Raji (cell line): ENCODE measurements at regions not wholly inside any gene's neighbourhood (a gene's known extent, or its start where the extent isn't known, plus 50 kb on each side); places are given as distances from the start of the nearest gene placed in this dataset.

Experiments used
- POLR2A ChIP-seq: IDR thresholded peaks from 2 replicates; pipeline ENCODE4 v1.6.1; 2011; ENCODE audit warnings: low read depth, low read length, control low read depth; ENCODE audit not compliant: insufficient read depth

DNA sequence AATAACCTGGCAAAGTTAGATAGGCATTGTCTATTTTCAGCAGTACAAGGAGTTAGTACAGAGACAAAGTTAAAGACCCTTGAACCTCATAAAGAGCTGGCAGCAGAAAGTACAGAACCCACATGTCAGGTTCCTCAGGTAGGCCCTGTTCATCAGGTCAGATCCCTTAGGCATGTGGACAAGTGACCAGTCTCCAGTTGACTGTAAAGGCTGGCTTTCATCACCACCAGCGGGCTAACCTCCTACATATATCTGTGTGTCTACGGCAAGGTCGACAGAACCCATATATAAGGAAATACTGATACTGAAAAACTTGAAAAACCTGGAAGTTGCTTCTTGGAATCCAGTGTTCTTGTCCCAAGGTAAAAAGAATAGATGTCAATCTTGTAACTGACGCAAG is 223.1 kb upstream of the SGK1 start:
- TF ChIP-seq POLR2A = no peak

DNA sequence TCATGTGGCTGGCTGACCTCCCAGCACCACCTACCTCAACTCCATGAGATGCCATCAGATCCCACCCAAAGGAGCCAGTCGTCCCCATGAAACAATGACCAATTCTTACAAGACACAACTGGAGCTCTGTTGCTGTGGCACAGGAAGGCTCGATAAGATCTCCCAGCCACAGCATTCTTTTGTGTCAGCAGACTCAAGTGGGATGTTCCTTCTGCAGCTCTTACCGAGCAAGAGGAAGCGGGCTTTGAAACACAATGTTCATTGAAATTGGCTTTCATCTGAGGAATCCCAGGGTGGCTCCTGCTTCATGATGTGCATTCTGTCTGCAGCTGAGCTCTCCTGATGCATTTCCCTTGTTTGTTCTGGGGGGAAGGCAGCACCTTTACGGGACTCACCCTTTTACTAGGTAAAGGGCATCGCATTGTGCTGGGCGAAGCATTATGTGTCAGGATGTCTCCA is 222.0 kb upstream of the SGK1 start:
- no peak for TF ChIP-seq POLR2A

DNA sequence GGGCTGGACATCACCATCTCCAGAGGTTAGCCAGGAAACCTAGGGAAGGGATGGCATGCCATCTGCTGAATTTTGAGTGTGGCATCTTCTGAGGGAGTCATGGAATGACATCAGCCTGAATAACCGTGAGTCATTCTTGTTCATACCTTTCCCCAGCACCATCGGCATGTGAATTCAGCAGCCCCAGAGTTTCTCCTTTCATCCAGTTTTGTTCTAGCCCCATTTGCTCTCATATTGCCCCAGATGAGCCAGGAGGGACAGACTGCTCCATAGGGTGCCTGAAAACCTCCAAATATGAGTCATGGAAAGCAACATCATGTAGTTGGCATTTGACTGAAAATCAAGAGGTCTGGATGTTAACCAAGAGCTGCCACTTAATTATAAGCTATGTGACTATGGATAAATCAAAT is 219.2 kb upstream of the SGK1 start:
- TF ChIP-seq POLR2A = no peak

DNA sequence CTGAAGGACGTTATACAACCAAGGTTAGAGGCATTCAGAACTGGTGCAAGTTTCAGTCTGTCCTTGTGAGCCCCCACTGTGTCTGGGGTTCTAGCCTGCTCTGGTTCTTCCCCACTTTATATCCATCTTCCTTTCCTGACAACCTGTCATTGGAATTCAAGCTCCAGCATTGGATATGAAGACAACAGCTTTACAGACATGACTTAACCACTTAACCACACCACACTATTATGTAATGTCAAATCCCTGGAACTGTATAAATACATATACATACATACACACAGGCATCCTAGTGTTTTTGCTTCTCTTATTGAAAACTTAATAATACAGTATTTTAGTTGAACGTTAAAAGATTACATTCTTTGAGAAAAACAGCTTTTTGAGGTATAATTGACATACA is 217.9 kb upstream of the SGK1 start:
- TF ChIP-seq POLR2A = no peak

DNA sequence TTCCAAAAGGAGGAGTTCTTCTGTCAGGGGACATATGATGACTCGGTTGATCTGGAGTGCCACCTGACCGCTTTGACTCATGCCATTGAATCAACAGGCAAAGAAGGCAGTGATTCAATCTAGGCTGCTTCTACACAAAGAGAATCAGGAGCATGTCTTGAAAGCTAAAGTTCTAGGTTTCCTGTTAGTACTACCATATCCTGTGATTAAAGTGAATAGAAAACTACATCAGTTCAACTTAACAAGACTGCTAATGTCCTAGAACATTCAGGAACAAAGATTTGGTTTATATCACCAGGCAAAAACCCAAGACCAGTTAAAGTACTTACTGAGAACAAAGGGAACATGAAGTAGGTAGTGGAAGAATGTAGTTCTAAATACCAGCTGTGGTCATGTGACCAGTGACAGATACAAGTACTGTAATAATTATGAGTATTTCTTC is 216.8 kb upstream of the SGK1 start:
- no peak for TF ChIP-seq POLR2A

DNA sequence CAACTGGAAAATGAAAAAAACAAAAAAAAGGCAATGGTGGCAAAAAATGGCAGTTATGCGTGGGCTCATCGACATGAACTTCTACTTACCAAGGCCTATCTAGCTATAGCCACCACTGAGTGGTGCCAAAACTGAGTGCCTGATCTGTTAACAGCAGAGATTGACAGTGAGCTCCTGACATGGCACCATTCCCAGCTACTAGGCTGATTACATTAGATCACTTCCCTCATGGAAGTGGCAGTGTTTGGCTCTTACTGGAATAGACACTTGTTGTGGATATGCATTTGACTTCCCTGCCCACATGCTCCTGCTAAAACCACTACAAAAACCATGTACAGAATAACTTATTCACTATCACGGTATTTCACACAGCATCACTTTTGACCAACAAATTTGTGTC is 216.1 kb upstream of the SGK1 start:
- no peak for TF ChIP-seq POLR2A

DNA sequence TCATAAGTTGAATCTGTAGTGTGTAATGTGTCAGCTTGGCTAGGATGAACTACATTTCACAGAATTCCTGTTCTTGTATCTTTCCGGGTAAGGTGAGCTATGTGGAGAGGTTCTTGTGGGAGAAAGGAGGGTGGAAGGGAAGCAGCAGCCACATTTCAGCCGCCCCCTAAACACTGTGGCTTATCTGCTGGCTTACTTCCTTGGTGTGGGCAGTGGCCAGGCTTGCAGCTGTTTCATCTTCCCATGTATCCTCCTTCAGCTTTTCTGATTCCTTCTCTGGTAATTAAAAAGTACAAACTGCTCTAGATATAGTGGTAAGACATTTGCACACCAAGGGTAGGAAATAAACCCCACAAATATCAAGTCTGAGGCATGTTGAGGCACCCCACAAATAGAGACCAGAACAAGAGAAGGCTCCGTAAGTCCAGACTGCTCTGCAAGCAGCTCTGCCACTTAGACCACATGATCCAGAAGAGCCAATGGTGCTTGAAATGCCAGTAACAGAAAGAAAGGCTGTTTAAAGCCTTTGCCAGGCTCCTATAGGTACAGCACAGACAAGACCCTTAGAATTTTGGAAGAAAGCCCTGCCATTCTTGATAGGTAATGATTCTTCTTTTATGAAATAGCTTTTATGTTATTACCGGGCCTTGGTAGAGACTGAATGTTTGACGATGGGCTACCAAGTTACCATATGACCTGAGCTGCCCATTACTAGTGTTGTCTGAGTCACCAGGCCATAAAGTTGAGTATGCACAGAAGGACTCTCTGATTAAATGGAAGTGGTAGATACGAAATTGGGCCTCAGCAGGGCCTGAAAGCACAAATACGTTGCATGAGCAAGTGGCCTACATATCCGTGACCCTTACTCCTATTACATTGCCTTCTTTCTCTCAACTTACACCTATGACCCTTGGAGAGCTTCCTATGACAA is 215.0 kb upstream of the SGK1 start:
- no peak for TF ChIP-seq POLR2A

DNA sequence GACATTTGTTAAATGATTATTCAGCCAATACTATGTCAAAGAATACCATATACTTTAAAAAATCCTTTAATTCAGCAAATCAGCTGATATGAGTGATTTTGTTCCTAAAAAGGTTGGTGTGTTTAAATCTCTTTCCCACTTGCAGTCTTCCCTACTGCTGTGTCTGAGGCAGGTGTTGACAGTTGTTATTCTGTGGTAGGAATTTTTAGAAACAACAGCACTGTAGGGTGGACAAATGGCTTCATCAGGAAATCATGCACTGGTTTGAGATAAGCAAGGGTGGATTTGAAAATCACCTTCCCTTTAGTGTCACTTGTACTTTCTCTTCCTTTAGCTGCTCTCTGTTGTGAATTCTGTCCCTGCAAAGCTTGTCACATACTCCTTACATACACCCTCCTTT is 213.7 kb upstream of the SGK1 start:
- TF ChIP-seq POLR2A = no peak

DNA sequence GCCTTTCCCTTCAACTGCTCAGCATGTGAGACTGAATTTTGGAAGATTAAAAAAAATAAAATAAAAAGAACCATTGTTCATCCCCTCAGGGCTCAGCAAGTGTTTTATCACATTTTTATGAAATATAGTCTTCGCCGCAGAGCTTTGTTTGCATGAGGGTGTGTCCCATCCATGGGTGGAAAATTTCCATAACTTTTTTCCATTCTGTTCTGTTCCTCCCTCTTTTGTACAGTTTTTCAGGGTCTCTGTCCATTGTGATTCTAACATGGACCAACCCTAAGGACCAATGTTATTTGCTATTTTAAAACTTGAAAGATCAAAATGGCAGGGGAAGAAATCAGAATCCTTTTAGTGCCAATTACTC is 213.3 kb upstream of the SGK1 start:
- TF ChIP-seq POLR2A = no peak

DNA sequence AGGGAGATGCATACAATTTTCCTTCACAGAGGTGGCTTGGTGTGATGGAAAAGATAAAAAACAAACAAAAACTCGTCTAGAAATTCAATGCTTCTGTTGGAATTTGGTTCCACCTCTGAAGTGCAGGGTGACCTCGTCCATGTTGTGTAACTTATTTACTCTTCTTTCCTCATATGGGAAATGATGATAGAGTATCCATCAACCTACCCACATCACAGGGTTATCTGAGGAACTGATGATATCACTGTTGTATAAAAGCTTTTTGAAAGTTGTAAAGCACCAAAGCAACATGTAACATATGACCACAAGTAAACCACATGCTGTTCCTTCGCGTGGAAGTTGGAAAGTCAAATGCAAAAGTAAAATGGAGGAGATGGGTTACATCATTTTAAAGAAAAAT is 212.0 kb upstream of the SGK1 start:
- TF ChIP-seq POLR2A = no peak

DNA sequence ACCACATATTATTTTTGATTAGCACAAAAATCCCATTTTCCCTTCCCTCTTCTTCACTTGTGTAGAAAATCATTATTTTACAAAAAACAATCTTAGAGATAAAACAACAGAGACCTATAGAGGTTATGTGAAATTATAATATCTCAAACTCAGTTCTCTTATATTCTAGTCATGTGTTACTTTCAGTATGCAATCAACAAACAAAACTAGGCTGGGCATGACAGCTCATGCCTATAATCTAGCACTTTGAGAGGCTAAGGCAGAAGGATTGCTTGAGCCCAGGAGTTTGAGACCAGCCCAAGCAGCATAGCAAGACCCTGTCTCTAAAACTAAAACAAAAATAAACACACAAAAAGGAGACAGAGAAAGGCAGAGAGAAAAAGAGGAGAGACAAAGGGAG is 211.4 kb upstream of the SGK1 start:
- TF ChIP-seq POLR2A = no peak

DNA sequence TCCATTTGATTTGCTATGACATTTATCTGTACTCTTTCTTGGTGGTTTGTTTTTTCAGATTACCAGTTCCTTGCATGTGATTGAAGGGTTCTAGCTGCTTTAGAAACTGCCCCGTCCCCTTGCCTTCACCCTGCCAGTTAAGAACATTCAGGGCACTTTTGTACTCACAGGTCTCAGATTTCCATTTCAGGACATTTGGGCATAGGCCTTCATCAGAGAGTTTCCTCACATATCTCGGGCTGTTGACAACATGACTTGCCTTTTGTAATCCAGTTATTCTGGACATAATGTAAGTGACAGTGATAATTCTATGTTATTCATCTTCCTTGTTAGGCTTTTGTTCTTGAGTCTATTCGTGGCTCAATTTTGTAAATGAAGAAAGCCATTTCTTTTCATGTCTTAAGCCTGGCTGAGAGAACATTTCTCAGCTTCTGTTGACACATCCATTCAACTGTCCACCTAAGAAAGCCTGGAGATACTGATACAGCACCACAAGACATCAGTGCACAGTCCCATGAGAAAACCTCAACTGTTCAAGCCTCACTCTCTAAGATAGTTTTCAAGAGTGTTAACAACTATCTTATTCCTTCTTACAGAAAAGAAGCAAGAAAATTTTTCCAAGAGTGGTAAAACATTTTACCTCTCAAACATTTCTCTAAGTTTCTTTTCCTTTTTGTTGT is 209.3 kb upstream of the SGK1 start:
- TF ChIP-seq POLR2A = no peak

DNA sequence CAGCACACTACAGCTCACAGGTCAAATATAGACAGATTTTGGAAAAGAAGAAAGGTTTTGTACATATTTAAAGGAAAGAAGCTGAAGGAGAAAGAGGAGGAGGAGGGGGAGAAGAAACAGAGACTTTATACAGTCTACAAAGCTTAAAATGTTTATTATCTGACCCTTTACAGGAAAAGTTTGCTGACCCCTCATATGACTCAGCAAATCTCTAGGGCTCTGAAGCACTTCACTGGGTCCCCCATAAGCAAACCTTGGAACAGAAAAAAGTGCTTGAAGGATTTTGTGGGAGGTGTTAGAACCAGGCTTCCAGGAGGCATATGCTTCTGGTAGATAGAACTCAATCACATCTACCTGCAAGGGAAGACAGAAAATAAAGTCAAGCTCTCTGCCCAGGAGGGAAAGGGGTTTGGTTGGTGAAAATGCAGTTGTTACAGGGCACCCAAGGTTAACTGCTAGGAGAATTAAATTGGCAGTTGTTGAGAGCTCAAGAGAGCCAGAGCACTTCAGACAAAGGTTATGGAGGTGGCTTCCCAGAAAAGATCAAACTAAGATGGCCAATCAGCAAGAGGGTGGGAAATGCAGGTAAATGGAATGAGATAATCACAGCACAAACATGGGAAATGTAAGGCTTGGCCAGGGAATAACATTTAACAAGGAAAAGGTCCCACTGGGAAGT is 207.4 kb upstream of the SGK1 start:
- TF ChIP-seq POLR2A = no peak

DNA sequence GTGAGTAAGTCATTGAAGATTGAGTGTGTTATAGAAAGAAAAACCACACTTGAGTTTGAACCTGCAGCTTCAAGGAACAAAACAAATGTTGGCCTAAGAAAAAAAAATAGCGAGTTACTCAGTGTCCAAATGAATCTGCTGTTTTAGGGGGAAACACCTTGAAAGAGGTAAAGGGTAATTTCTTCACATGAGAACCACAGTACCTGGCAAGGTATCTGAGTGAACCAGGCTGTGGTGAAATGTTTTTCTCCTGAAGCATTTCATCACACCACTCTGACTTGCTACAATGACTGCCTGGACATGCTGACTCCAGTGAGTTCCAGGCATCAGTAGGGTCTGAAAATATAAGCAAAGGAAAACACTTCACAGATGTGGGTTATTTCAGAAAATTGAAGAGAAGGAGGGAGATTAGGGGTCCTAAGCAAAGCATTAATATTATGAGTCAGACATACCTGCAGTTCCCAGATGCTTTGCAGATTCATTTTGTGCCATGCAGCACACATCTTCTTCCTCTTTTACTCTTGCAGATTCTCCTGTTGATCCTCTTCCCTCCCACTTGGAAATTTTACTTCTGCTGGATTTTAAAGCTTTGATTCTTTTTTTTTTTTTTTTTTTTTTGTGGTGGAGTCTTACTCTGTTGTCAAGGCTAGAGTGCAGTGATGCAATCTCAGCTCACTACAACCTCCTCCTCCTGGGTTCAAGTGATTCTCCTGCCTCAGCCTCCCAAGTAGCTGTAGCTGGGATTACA is 206.2 kb upstream of the SGK1 start:
- no peak for TF ChIP-seq POLR2A

DNA sequence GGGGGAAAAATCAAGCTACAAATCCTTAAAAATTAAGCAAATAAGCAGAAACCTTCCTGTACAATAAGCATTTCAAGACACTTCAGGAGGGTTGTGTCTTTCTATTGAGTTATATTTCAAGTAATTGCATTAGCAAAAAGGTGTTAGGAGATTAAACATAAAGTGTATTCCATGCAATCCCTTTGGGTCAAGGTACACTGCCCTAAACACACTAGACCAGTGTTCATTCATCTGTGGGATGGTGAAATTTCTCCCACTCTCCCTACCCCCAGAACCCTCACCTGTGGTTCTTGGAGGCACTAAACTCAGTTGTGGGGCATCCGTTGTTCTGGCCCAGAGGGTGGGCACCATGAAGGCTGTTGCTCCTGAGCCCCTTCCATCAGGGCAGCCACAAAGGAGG is 205.1 kb upstream of the SGK1 start:
- no peak for TF ChIP-seq POLR2A
